ENCODE measurements at regions not wholly inside any gene's neighbourhood (a gene's known extent, or its start where the extent isn't known, plus 50 kb on each side); places are given as distances from the start of the nearest gene placed in this dataset.

- no peak overlapping the region for H3K27ac ChIP-seq (ENCODE audit: low read length)
- H3K9ac ChIP-seq (ENCODE audit: low read length), result no peak overlapping the region
- no peaks in the 10 kb centered on the region for H3F3A ChIP-seq (ENCODE audit: low read length, unreplicated experiment)
- H3K4me2 ChIP-seq (ENCODE audit: low read length), result no peak overlapping the region
- H3K4me1 ChIP-seq (ENCODE audit: insufficient read depth, low read length), result no peaks in the 10 kb centered on the region
- DNase-seq (no peak), ATAC-seq (no peak)
- H3K79me2 ChIP-seq (ENCODE audit: low read length), result no peaks in the 10 kb centered on the region
- no peak overlapping the region for H2AFZ ChIP-seq (ENCODE audit: low read length)
- intact Hi-C loops (cut with micrococcal nuclease), result no loop called here
- TF ChIP-seq EZH2 (IDR thresholded peaks at IDR 0.05; ENCODE audit: low read length, unreplicated experiment) (no peak), EZH2phosphoT487 (IDR thresholded peaks at IDR 0.05; ENCODE audit: borderline replicate concordance, low read length) (no peak), CTCF (conservative IDR thresholded peaks at IDR 0.05; ENCODE audit: low read depth, low read length) (no peak)
- H3K36me3 ChIP-seq (ENCODE audit: low read depth, low read length), result no peaks in the 10 kb centered on the region
- no peak overlapping the region for H3K4me3 ChIP-seq (ENCODE audit: low read length)
- no peaks in the 10 kb centered on the region for H4K20me1 ChIP-seq (ENCODE audit: low read length)
- ChIA-PET CTCF (no interaction called here), POLR2A (ENCODE audit: unreplicated experiment) (no interaction called here)
- BruUV-seq (replicated peaks), result no TSS peak
- no peaks in the 10 kb centered on the region for H3K9me3 ChIP-seq (ENCODE audit: low read length)
- no peaks in the 10 kb centered on the region for H3K27me3 ChIP-seq (ENCODE audit: low read length)
- H3K9me2 ChIP-seq (replicated peaks; ENCODE audit: low read length), result no peaks in the 10 kb centered on the region
Observed at GRCh38 chr13:82214341-82214740, 1667.9 kb downstream of the SLITRK1 start.

- H3K9me3 ChIP-seq (ENCODE audit: low read length), result no peaks in the 10 kb centered on the region
- no peaks in the 10 kb centered on the region for H3K4me1 ChIP-seq (ENCODE audit: insufficient read depth, low read length)
- no peak for TF ChIP-seq EZH2phosphoT487 (IDR thresholded peaks at IDR 0.05; ENCODE audit: borderline replicate concordance, low read length)
- TF ChIP-seq EZH2 (IDR thresholded peaks at IDR 0.05; ENCODE audit: low read length, unreplicated experiment), result no peak
- no peak for TF ChIP-seq CTCF (conservative IDR thresholded peaks at IDR 0.05; ENCODE audit: low read depth, low read length)
- no peak overlapping the region for H3K9ac ChIP-seq (ENCODE audit: low read length)
- no peak overlapping the region for H3K4me2 ChIP-seq (ENCODE audit: low read length)
- intact Hi-C loops (cut with micrococcal nuclease), result no loop called here
- ChIA-PET POLR2A (ENCODE audit: unreplicated experiment) (no interaction called here), CTCF (no interaction called here)
- DNase-seq, result no peak
- H2AFZ ChIP-seq (ENCODE audit: low read length), result no peak overlapping the region
- BruUV-seq (replicated peaks), result no TSS peak
- H3F3A ChIP-seq (ENCODE audit: low read length, unreplicated experiment), result no peaks in the 10 kb centered on the region
- no peaks in the 10 kb centered on the region for H4K20me1 ChIP-seq (ENCODE audit: low read length)
- no peaks in the 10 kb centered on the region for H3K79me2 ChIP-seq (ENCODE audit: low read length)
- ATAC-seq, result no peak
- H3K27ac ChIP-seq (ENCODE audit: low read length), result no peak overlapping the region
- H3K36me3 ChIP-seq (ENCODE audit: low read depth, low read length), result no peaks in the 10 kb centered on the region
- H3K4me3 ChIP-seq (ENCODE audit: low read length), result no peak overlapping the region
- no peaks in the 10 kb centered on the region for H3K9me2 ChIP-seq (replicated peaks; ENCODE audit: low read length)
- no peaks in the 10 kb centered on the region for H3K27me3 ChIP-seq (ENCODE audit: low read length)
Observed at GRCh38 chr13:82206241-82206640, 1676.0 kb downstream of the SLITRK1 start.

DNA sequence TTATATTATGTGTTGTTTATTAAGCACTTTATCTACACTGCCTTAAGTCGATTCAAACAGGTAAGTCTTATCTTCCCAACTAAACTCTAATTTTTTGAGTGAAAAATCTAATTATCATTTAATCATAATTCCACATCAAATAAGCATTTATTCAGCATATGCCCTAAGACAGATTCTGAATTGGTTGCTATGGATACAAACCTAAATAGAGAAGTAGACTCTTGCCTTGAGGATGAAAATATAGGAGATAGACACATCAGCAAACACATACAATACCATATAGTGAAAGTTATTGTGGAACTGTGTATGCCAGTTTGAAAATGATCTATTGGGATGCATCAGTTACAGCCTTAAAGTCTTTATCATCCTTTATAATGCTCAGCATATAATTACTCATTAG is 1679.9 kb downstream of the SLITRK1 start:
- no TSS peak for BruUV-seq (replicated peaks)
- ATAC-seq, result no peak
- Histone ChIP-seq H3K4me2 (ENCODE audit: low read length) (no peak overlapping the region), H3K9me2 (replicated peaks; ENCODE audit: low read length) (no peaks in the 10 kb centered on the region), H3K79me2 (ENCODE audit: low read length) (no peaks in the 10 kb centered on the region), H3K27me3 (ENCODE audit: low read length) (no peaks in the 10 kb centered on the region), H3K36me3 (ENCODE audit: low read depth, low read length) (no peaks in the 10 kb centered on the region), H3K9me3 (ENCODE audit: low read length) (no peaks in the 10 kb centered on the region), H2AFZ (ENCODE audit: low read length) (no peak overlapping the region), H3K27ac (ENCODE audit: low read length) (no peak overlapping the region), H3K4me3 (ENCODE audit: low read length) (no peak overlapping the region), H3K9ac (ENCODE audit: low read length) (no peak overlapping the region), H4K20me1 (ENCODE audit: low read length) (no peaks in the 10 kb centered on the region), H3K4me1 (ENCODE audit: insufficient read depth, low read length) (no peaks in the 10 kb centered on the region), H3F3A (ENCODE audit: low read length, unreplicated experiment) (no peaks in the 10 kb centered on the region)
- CTCF ChIA-PET, result no interaction called here
- POLR2A ChIA-PET (ENCODE audit: unreplicated experiment), result no interaction called here
- no peak for TF ChIP-seq CTCF (conservative IDR thresholded peaks at IDR 0.05; ENCODE audit: low read depth, low read length)
- no peak for TF ChIP-seq EZH2 (IDR thresholded peaks at IDR 0.05; ENCODE audit: low read length, unreplicated experiment)
- no peak for TF ChIP-seq EZH2phosphoT487 (IDR thresholded peaks at IDR 0.05; ENCODE audit: borderline replicate concordance, low read length)
- intact Hi-C loops (cut with micrococcal nuclease), result no loop called here
- no peak for DNase-seq
